ENCODE measurements at regions not wholly inside any gene's neighbourhood (a gene's known extent, or its start where the extent isn't known, plus 50 kb on each side); places are given as distances from the start of the nearest gene placed in this dataset.

DNA sequence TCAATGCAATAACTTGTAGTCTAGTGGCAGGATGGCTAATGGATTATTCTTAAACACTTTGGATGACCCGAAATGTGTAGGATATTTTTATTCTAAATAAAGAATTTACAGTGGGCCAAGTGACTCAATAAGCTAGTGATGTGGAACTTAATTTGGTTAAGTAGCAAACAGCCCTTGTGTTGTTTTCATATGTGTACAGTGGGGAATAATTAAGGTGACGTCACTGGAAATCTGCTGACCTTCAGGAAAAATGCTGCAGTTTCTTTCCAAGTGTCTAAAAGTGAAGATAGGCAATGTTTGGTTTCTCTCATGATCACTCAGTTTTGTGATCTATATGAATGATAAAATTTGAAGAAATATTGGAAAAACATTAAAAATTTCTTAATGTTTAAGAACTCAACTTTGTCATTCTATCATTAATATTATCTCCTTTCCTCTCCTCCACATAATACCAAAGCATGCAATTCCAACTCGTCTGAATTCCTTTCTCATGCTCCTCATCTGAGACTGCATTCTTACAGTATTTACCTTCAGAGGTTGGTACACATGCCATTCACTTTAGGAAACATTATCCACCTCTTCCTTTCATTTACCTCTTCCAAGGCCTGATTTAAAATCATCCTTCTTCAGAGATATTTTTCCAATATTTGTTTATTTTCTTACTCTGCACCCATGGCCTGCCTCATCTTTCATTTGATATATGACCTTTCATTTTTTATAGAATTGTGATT lies 414.6 kb upstream of the ARPP21 start:
- no peaks in the 10 kb centered on the region for H3K36me3 ChIP-seq (ENCODE audit: insufficient read depth)
- H3K27me3 ChIP-seq (ENCODE audit: insufficient read depth, low read depth): no peaks in the 10 kb centered on the region
- H3K9ac ChIP-seq: no peak overlapping the region
- no peak overlapping the region for H3K4me2 ChIP-seq
- no peak overlapping the region for H2AFZ ChIP-seq (ENCODE audit: low read depth)
- TF ChIP-seq, protein P1, sequence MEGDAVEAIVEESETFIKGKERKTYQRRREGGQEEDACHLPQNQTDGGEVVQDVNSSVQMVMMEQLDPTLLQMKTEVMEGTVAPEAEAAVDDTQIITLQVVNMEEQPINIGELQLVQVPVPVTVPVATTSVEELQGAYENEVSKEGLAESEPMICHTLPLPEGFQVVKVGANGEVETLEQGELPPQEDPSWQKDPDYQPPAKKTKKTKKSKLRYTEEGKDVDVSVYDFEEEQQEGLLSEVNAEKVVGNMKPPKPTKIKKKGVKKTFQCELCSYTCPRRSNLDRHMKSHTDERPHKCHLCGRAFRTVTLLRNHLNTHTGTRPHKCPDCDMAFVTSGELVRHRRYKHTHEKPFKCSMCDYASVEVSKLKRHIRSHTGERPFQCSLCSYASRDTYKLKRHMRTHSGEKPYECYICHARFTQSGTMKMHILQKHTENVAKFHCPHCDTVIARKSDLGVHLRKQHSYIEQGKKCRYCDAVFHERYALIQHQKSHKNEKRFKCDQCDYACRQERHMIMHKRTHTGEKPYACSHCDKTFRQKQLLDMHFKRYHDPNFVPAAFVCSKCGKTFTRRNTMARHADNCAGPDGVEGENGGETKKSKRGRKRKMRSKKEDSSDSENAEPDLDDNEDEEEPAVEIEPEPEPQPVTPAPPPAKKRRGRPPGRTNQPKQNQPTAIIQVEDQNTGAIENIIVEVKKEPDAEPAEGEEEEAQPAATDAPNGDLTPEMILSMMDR (conservative IDR thresholded peaks at IDR 0.05; ENCODE audit: low read depth, low read length): no peak
- no peaks in the 10 kb centered on the region for H3K4me1 ChIP-seq (ENCODE audit: low read depth, poor library complexity, severe bottlenecking)
- no peak overlapping the region for H3K27ac ChIP-seq
- no peak overlapping the region for H3K4me3 ChIP-seq (IDR thresholded peaks at IDR 0.05; ENCODE audit: insufficient read depth, low read depth, low read length)
- no peaks in the 10 kb centered on the region for H3K79me2 ChIP-seq (ENCODE audit: insufficient read depth, low read depth)
- no peaks in the 10 kb centered on the region for H4K20me1 ChIP-seq (ENCODE audit: insufficient read depth)

DNA sequence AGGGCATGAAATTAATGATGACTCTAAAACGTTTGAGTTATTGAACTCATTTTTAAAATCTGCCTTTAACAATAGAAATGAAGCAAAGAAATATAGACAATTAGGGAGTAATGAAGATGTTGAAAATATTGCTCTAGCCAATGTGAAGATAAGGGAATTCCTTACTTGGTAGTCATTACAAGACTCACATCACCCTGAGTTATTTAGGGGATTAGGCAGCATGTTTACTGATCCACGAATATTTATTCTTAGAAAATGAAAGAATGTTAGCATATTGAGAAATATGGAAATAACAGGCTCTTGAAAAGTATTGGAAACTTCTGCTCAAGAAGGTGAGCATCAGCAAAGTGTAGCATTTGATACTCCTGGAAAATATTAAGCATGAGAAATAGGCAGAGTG lies 398.1 kb upstream of the ARPP21 start:
- no peak overlapping the region for H2AFZ ChIP-seq (ENCODE audit: low read depth)

DNA sequence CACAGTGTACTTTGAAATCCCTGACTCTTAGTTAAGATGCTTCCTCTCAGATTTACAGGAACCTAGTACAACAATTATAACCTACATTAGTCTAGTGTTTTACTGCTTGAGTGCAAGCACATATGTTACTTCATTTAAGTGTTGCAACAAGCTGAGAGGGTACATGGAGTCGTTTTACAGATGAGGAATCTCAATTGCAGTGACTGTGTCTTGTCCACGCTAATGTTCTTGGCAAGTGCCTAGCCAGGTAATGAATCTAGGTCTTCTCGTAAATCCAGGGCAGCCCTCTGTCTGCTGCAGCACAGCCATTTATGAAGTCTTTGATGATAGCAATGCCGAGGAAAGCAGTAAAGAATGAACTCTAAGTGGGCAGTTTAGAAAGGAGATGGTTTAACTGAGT lies 384.4 kb upstream of the ARPP21 start:
- Histone ChIP-seq H3K4me2 (no peak overlapping the region), H3K9ac (no peak overlapping the region), H3K27me3 (ENCODE audit: insufficient read depth, low read depth) (no peaks in the 10 kb centered on the region), H3K4me3 (IDR thresholded peaks at IDR 0.05; ENCODE audit: insufficient read depth, low read depth, low read length) (no peak overlapping the region), H3K27ac (no peak overlapping the region), H2AFZ (ENCODE audit: low read depth) (no peak overlapping the region), H3K79me2 (ENCODE audit: insufficient read depth, low read depth) (no peaks in the 10 kb centered on the region), H4K20me1 (ENCODE audit: insufficient read depth) (no peaks in the 10 kb centered on the region), H3K4me1 (ENCODE audit: low read depth, poor library complexity, severe bottlenecking) (no peaks in the 10 kb centered on the region), H3K36me3 (ENCODE audit: insufficient read depth) (no peaks in the 10 kb centered on the region)
- TF ChIP-seq, protein P1 (conservative IDR thresholded peaks at IDR 0.05; ENCODE audit: low read depth, low read length): no peak

More for the DNA sequence above, 398.1 kb upstream of the ARPP21 start:
- no peaks in the 10 kb centered on the region for H4K20me1 ChIP-seq (ENCODE audit: insufficient read depth)
- H3K27me3 ChIP-seq (ENCODE audit: insufficient read depth, low read depth): no peaks in the 10 kb centered on the region
- TF ChIP-seq, protein P1 (conservative IDR thresholded peaks at IDR 0.05; ENCODE audit: low read depth, low read length): no peak
- H3K9ac ChIP-seq: no peak overlapping the region
- no peak overlapping the region for H3K4me2 ChIP-seq
- H3K4me3 ChIP-seq (IDR thresholded peaks at IDR 0.05; ENCODE audit: insufficient read depth, low read depth, low read length): no peak overlapping the region
- H3K4me1 ChIP-seq (ENCODE audit: low read depth, poor library complexity, severe bottlenecking): no peaks in the 10 kb centered on the region
- H3K36me3 ChIP-seq (ENCODE audit: insufficient read depth): no peaks in the 10 kb centered on the region
- H3K79me2 ChIP-seq (ENCODE audit: insufficient read depth, low read depth): no peaks in the 10 kb centered on the region
- H3K27ac ChIP-seq: no peak overlapping the region

DNA sequence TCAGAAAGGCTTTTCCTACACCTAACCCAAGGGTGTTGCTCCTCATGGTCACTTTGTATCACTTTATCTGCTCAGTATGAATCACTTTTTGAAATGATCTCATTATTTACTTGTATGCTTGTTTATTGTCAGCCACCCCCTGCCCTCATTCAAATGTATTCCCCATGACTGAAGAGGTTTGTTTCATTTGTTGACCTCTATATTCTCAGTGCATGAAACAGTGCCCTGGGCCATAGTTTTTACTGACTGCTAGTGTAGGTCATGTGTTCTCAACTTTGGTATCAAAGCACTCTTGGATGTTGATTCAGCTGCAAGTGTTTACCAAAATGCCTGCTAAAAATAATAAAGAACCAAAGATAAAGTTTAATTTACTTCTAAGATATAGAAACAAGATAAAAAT lies 381.7 kb upstream of the ARPP21 start:
- Histone ChIP-seq H3K9ac (no peak overlapping the region), H3K27me3 (ENCODE audit: insufficient read depth, low read depth) (no peaks in the 10 kb centered on the region), H3K79me2 (ENCODE audit: insufficient read depth, low read depth) (no peaks in the 10 kb centered on the region), H3K4me1 (ENCODE audit: low read depth, poor library complexity, severe bottlenecking) (no peaks in the 10 kb centered on the region), H3K36me3 (ENCODE audit: insufficient read depth) (no peaks in the 10 kb centered on the region), H3K4me3 (IDR thresholded peaks at IDR 0.05; ENCODE audit: insufficient read depth, low read depth, low read length) (no peak overlapping the region), H2AFZ (ENCODE audit: low read depth) (no peak overlapping the region), H4K20me1 (ENCODE audit: insufficient read depth) (no peaks in the 10 kb centered on the region), H3K27ac (no peak overlapping the region), H3K4me2 (no peak overlapping the region)
- TF ChIP-seq, protein P1 (conservative IDR thresholded peaks at IDR 0.05; ENCODE audit: low read depth, low read length): no peak

Measured in KMS-11 (cell line).